NCI-H2029 treated with DMSO at 0.1 percent for 48 hours (cell line): ENCODE measurements at regions not wholly inside any gene's neighbourhood (a gene's known extent, or its start where the extent isn't known, plus 50 kb on each side); places are given as distances from the start of the nearest gene placed in this dataset.

Experiments used
- DNase-seq: peaks from one replicate; lab custom pipeline; 2025; lab: John Stamatoyannopoulos, UW

GRCh38 chr14:101404426-101405170, 156.7 kb upstream of the DIO3 start:
- no peak for DNase-seq

GRCh38 chr14:101405171-101405883, 156.0 kb upstream of the DIO3 start:
- no peak for DNase-seq

- no peak for DNase-seq
Measured at GRCh38 chr14:101406921-101407320, 154.4 kb upstream of the DIO3 start.

- no peak for DNase-seq
Measured at GRCh38 chr14:101407328-101407727, 154.0 kb upstream of the DIO3 start.

GRCh38 chr14:101408077-101408831, 153.0 kb upstream of the DIO3 start:
- DNase-seq: no peak

GRCh38 chr14:101409006-101409543, 152.2 kb upstream of the DIO3 start:
- DNase-seq: no peak

- DNase-seq: no peak
Measured at GRCh38 chr14:101410126-101410525, 151.2 kb upstream of the DIO3 start.

GRCh38 chr14:101411151-101411550, 150.1 kb upstream of the DIO3 start:
- DNase-seq: no peak

GRCh38 chr14:101411779-101412178, 149.5 kb upstream of the DIO3 start:
- no peak for DNase-seq

- no peak for DNase-seq
Measured at GRCh38 chr14:101412739-101413138, 148.6 kb upstream of the DIO3 start.

- DNase-seq: no peak
Measured at GRCh38 chr14:101417434-101417833, 143.9 kb upstream of the DIO3 start.

GRCh38 chr14:101418601-101419000, 142.7 kb upstream of the DIO3 start:
- DNase-seq: no peak

GRCh38 chr14:101426466-101426865, 134.8 kb upstream of the DIO3 start:
- no peak for DNase-seq

- DNase-seq: no peak
Measured at GRCh38 chr14:101428409-101428808, 132.9 kb upstream of the DIO3 start.

GRCh38 chr14:101435546-101435945, 125.7 kb upstream of the DIO3 start:
- DNase-seq: no peak

GRCh38 chr14:101439023-101439422, 122.3 kb upstream of the DIO3 start:
- DNase-seq: no peak

- no peak for DNase-seq
Measured at GRCh38 chr14:101440496-101440895, 120.8 kb upstream of the DIO3 start.

GRCh38 chr14:101441710-101442109, 119.6 kb upstream of the DIO3 start:
- DNase-seq: no peak

- DNase-seq: no peak
Measured at GRCh38 chr14:101442451-101442850, 118.8 kb upstream of the DIO3 start.

GRCh38 chr14:101444116-101444515, 117.2 kb upstream of the DIO3 start:
- DNase-seq: no peak

- DNase-seq: no peak
Measured at GRCh38 chr14:101445278-101445677, 116.0 kb upstream of the DIO3 start.

- DNase-seq: no peak
Measured at GRCh38 chr14:101446387-101446969, 114.8 kb upstream of the DIO3 start.
